ENCODE measurements at regions not wholly inside any gene's neighbourhood (a gene's known extent, or its start where the extent isn't known, plus 50 kb on each side); places are given as distances from the start of the nearest gene placed in this dataset.
"Not testable (repeated sequence)": the region's sequence is repeated elsewhere in the genome, so short reads cannot be mapped to it uniquely, and the experiment has no call there.

DNA sequence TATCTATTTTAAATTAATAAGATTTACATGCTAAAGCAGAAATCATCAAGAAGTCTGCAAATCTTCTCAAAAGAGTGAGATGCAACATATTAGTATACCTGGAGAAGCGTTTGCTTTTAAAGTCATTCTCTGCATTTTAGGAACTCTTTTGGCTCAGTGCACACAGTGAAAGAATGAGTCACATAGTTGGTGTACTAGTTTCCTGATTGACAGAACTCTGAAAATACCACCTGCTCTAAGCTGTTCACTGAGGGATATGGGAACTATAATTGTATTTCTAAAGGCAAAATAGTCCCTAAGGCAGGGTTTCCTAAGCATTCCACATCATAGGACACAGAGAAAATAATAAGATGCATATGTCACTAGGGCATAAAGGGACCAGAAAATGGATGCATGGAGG lies 838.5 kb downstream of the DIPK2A start:
- DNase-seq (ENCODE audit: low read depth), result peak; percentile 4
- TF ChIP-seq, protein P1, sequence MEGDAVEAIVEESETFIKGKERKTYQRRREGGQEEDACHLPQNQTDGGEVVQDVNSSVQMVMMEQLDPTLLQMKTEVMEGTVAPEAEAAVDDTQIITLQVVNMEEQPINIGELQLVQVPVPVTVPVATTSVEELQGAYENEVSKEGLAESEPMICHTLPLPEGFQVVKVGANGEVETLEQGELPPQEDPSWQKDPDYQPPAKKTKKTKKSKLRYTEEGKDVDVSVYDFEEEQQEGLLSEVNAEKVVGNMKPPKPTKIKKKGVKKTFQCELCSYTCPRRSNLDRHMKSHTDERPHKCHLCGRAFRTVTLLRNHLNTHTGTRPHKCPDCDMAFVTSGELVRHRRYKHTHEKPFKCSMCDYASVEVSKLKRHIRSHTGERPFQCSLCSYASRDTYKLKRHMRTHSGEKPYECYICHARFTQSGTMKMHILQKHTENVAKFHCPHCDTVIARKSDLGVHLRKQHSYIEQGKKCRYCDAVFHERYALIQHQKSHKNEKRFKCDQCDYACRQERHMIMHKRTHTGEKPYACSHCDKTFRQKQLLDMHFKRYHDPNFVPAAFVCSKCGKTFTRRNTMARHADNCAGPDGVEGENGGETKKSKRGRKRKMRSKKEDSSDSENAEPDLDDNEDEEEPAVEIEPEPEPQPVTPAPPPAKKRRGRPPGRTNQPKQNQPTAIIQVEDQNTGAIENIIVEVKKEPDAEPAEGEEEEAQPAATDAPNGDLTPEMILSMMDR (IDR thresholded peaks at IDR 0.05; ENCODE audit: insufficient read depth, low read length, severe bottlenecking), result no peak
- Histone ChIP-seq H3K36me3 (ENCODE audit: control insufficient read depth, insufficient read depth, low read length) (no peaks in the 10 kb centered on the region), H3K27me3 (ENCODE audit: control insufficient read depth, insufficient read depth, low read length) (no peaks in the 10 kb centered on the region), H3K4me3 (ENCODE audit: low read depth, low read length) (no peak overlapping the region)
- no peak for FAIRE-seq

DNA sequence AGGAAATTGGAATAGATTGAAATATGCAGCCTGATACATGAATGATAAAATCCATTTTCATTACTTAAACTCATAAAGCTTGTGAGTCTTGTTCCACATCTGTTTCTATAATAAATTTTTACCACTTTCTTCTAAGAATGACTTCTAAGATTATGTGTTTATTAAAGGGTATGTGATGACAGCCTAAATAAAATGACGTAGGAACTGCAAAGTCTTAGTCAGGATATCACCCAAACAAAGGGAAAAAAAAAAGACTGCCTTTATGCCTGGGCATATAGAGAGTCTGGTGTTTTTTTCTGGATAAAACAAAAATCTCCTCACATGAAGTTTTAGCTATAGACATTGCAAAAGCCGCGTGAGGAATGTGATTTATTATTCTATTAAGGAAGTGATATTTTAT lies 844.0 kb downstream of the DIPK2A start:
- no peak overlapping the region for H3K4me3 ChIP-seq (ENCODE audit: low read depth, low read length)
- TF ChIP-seq, protein P1 (IDR thresholded peaks at IDR 0.05; ENCODE audit: insufficient read depth, low read length, severe bottlenecking), result no peak
- H3K36me3 ChIP-seq (ENCODE audit: control insufficient read depth, insufficient read depth, low read length), result no peaks in the 10 kb centered on the region
- no peaks in the 10 kb centered on the region for H3K27me3 ChIP-seq (ENCODE audit: control insufficient read depth, insufficient read depth, low read length)
- DNase-seq (ENCODE audit: low read depth) (no peak), FAIRE-seq (no peak)

DNA sequence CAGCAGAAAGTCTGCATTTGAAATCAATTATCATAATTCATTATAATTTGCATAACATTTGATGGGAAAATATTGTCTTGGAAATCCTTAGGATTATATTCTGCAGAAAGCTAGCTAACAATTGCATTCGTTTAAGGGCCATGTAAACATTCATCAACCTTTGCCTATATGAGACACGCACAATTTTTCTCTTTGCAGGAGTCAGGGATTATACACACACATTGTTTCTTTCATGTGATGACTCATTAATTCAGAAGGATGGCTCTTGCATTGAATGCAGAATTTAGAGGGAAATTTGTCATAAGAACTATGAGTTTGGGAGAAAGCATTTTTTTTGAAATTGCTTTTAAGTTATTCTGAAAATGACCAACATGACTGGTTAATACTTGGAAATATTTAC lies 844.7 kb downstream of the DIPK2A start:
- TF ChIP-seq, protein P1 (IDR thresholded peaks at IDR 0.05; ENCODE audit: insufficient read depth, low read length, severe bottlenecking), result no peak
- no peak for FAIRE-seq
- no peaks in the 10 kb centered on the region for H3K27me3 ChIP-seq (ENCODE audit: control insufficient read depth, insufficient read depth, low read length)
- no peak for DNase-seq (ENCODE audit: low read depth)
- H3K4me3 ChIP-seq (ENCODE audit: low read depth, low read length), result no peak overlapping the region
- H3K36me3 ChIP-seq (ENCODE audit: control insufficient read depth, insufficient read depth, low read length), result no peaks in the 10 kb centered on the region

DNA sequence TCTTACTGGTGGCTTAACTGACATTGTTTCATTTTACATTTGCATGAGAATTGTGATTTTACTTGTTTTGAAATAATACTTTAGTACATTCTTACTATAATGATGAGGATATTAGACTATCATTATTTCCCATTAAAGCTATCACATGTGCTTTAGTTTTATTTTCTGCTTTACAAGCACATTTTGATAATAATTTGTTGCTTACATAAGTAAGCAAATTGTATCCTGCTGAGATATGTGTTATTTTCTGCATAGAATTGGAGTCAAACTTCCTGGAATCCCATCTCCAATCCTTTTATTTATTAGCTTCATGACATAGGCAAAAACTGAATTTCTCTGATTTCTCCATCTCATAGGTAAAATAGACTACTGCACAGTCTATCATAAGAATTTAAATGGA lies 847.4 kb downstream of the DIPK2A start:
- H3K36me3 ChIP-seq (ENCODE audit: control insufficient read depth, insufficient read depth, low read length), result no peaks in the 10 kb centered on the region
- no peak overlapping the region for H3K4me3 ChIP-seq (ENCODE audit: low read depth, low read length)
- no peaks in the 10 kb centered on the region for H3K27me3 ChIP-seq (ENCODE audit: control insufficient read depth, insufficient read depth, low read length)
- TF ChIP-seq, protein P1 (IDR thresholded peaks at IDR 0.05; ENCODE audit: insufficient read depth, low read length, severe bottlenecking), result no peak
- FAIRE-seq (no peak), DNase-seq (ENCODE audit: low read depth) (no peak)

DNA sequence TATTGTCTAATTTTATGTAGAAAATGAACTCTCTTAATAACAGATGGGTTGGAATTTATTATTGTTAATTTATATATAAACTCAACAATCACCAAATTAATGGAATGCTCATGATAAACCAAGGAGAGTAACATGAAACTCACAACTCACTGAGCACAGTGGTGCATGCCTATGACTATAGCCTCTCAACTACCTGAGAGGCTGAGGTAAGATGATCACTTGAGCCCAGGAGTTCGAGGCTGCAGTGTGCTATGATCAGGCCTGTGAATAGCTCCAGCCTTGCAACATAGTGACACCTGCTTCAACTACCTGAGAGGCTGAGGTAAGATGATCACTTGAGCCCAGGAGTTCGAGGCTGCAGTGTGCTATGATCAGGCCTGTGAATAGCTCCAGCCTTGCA lies 848.6 kb downstream of the DIPK2A start:
- DNase-seq (ENCODE audit: low read depth); H3K4me3 ChIP-seq (ENCODE audit: low read depth, low read length); H3K27me3 ChIP-seq (ENCODE audit: control insufficient read depth, insufficient read depth, low read length); H3K36me3 ChIP-seq (ENCODE audit: control insufficient read depth, insufficient read depth, low read length); FAIRE-seq: not testable (repeated sequence)

DNA sequence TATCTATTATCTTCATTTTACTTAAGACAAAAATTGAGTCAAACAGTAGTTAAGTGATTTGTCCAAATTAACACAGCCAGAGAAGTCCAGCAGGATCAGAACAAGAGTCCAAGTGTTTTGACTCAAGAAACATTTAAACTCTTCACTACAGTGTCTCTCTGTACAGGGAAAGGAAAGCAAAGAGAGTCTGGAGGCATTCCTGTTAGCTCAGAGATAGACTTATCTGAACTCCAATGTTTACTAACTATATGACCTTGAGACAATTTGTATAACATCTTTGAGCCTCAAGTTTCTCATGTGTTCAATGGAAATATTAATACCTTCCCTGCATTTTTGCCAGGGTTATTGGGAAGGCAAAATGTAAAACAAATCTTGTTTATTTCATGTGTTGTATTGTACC lies 849.1 kb downstream of the DIPK2A start:
- TF ChIP-seq, protein P1 (IDR thresholded peaks at IDR 0.05; ENCODE audit: insufficient read depth, low read length, severe bottlenecking), result no peak
- Histone ChIP-seq H3K36me3 (ENCODE audit: control insufficient read depth, insufficient read depth, low read length) (no peaks in the 10 kb centered on the region), H3K4me3 (ENCODE audit: low read depth, low read length) (no peak overlapping the region), H3K27me3 (ENCODE audit: control insufficient read depth, insufficient read depth, low read length) (no peaks in the 10 kb centered on the region)
- DNase-seq (ENCODE audit: low read depth) (no peak), FAIRE-seq (no peak)
